Left cardiac atrium (tissue), 4 donors: ENCODE measurements at regions not wholly inside any gene's neighbourhood (a gene's known extent, or its start where the extent isn't known, plus 50 kb on each side); places are given as distances from the start of the nearest gene placed in this dataset.
"Not testable (repeated sequence)": the region's sequence is repeated elsewhere in the genome, so short reads cannot be mapped to it uniquely, and the experiment has no call there.

Source experiments
- ATAC-seq, 2 donors: fragments of 200-7000 bp; cut with Tn5 transposase; one replicate each; pipeline ENCODE4 v1.9.1; 2020; ENCODE audit warnings: mild to moderate bottlenecking in 2 of 2, moderate library complexity in 2 of 2
- DNase-seq: peaks from one replicate; pipeline ENCODE4 v3.0.0-alpha.2; 2020
- intact Hi-C, 2 donors: fragments of 100-400 bp; cut with DNase I; formaldehyde crosslinking; loops; one replicate each; pipeline versions ENCODE4 v1.14.1 to v1.15.1; 2022 to 2023
- donor health status: DM: no; HTN: yes; CAD: no.
- donor health status: DM: no; HTN: yes; CAD: no; lungs with severe emphysema.
- donor health status: DM: yes; HTN: yes; CAD: no.
- donor health status: Dilated cardiomyopathy.

- ATAC-seq: no peak
- DNase-seq: no peak
- intact Hi-C loops: no loop called here
These were observed 70.7 kb upstream of the TSPAN2 start for GRCh38 chr1:115159958-115160357.

GRCh38 chr1:115158181-115158580 is 68.9 kb upstream of the TSPAN2 start:
- DNase-seq (peak; percentile 50), ATAC-seq (peak; percentile 41 to 90)
- intact Hi-C loops: no loop called here

- ATAC-seq (no peak), DNase-seq (no peak)
- intact Hi-C loops: no loop called here
These were observed 67.6 kb upstream of the TSPAN2 start for GRCh38 chr1:115156826-115157468.

GRCh38 chr1:115153966-115154557 is 64.8 kb upstream of the TSPAN2 start:
- intact Hi-C loops: no loop called here
- no peak for ATAC-seq
- DNase-seq: no peak

- ATAC-seq, intact Hi-C loops: not testable (repeated sequence)
These were observed 58.6 kb upstream of the TSPAN2 start for GRCh38 chr1:115147928-115148327.

GRCh38 chr1:115145226-115145625 is 55.9 kb upstream of the TSPAN2 start:
- ATAC-seq (no peak), DNase-seq (no peak)
- intact Hi-C loops: no loop called here

More at GRCh38 chr1:115147928-115148327, 58.6 kb upstream of the TSPAN2 start:
- DNase-seq: not testable (repeated sequence)

- intact Hi-C loops: loop anchor here in 1 of 2 donors (5.0 kb wide), 1 partner anchor 448 kb away; no protein-coding TSS in a partner anchor
- ATAC-seq: no peak
These were observed 54.9 kb upstream of the TSPAN2 start for GRCh38 chr1:115144176-115144575.

GRCh38 chr1:115142616-115143015 is 53.3 kb upstream of the TSPAN2 start:
- ATAC-seq: peak; percentile 62 to 68
- DNase-seq: no peak
- intact Hi-C loops: loop anchor here in 1 of 2 donors (5.0 kb wide), 1 partner anchor 450 kb away; no protein-coding TSS in a partner anchor

More at GRCh38 chr1:115144176-115144575, 54.9 kb upstream of the TSPAN2 start:
- DNase-seq: no peak

- ATAC-seq (no peak), DNase-seq (no peak)
- intact Hi-C loops: loop anchor here in 1 of 2 donors (5.0 kb wide), 1 partner anchor 451 kb away; no protein-coding TSS in a partner anchor
These were observed 51.8 kb upstream of the TSPAN2 start for GRCh38 chr1:115141145-115141454.

- ATAC-seq (no peak), DNase-seq (no peak)
- intact Hi-C loops: loop anchor here in 1 of 2 donors (5.0 kb wide), 1 partner anchor 452 kb away; no protein-coding TSS in a partner anchor
These were observed 51.3 kb upstream of the TSPAN2 start for GRCh38 chr1:115140442-115141144.

GRCh38 chr1:115139381-115139780 is 50.1 kb upstream of the TSPAN2 start:
- DNase-seq (no peak), ATAC-seq (no peak)
- intact Hi-C loops: loop anchor here (1.0 to 5.0 kb wide), 3 partner anchors 324 to 455 kb away; no protein-coding TSS in a partner anchor
